Endothelial cell of umbilical vein (primary cell): ENCODE measurements at regions not wholly inside any gene's neighbourhood (a gene's known extent, or its start where the extent isn't known, plus 50 kb on each side); places are given as distances from the start of the nearest gene placed in this dataset.
"Not testable (repeated sequence)": the region's sequence is repeated elsewhere in the genome, so short reads cannot be mapped to it uniquely, and the experiment has no call there.

Experiments
- BruUV-seq: library from RNA; stranded (reverse); fragments of 400-500 nt; replicated peaks from 2 replicates; lab custom pipeline; 2021; lab: Mats Ljungman, UMichigan
- CTCF ChIA-PET: fragments of 300-600, 350-600 bp; sonication (Branson Sonifier 250); formaldehyde crosslinking; loops from one replicate; lab custom pipeline; 2021; ENCODE audit warnings: antibody characterized with exemption, inconsistent platforms; lab: Charles Lee
- POLR2A ChIA-PET: fragments of 300-600, 350-600 bp; sonication (Branson Sonifier 250); formaldehyde crosslinking; loops from one replicate; lab custom pipeline; 2021; ENCODE audit warnings: antibody characterized with exemption, inconsistent platforms; lab: Charles Lee
- DNase-seq: peaks from one replicate; pipeline ENCODE4 v3.0.0-alpha.2; 2011; ENCODE audit warnings: low read depth, low spot score
- FAIRE-seq: peaks from 2 replicates; lab custom pipeline; 2011; peaks lifted over from hg19 to GRCh38; lab: Jason Lieb, UNC
- H2AFZ ChIP-seq: 2 replicates; pipeline ENCODE4 v1.6.0; 2012; ENCODE audit warnings: low read depth, low read length, control low read depth, inconsistent platforms
- H3K27ac ChIP-seq: 2 replicates; pipeline ENCODE4 v1.5.1; 2011; ENCODE audit warnings: low read depth, mild to moderate bottlenecking, control low read depth, low read length, moderate library complexity; ENCODE audit not compliant: insufficient read depth
- H3K27me3 ChIP-seq, 2 experiments: 2 replicates each; pipeline versions ENCODE4 v1.6.0 to v1.6.1; 2011; ENCODE audit warnings: low read length in 2 of 2, mixed read lengths in 1 of 2; ENCODE audit not compliant: control insufficient read depth in 2 of 2, insufficient read depth in 2 of 2
- H3K36me3 ChIP-seq, 2 experiments: 2 replicates in 1 of 2; 3 replicates in 1 of 2; pipeline ENCODE4 v1.5.1; 2011; ENCODE audit warnings: low read length in 2 of 2, mild to moderate bottlenecking in 1 of 2, moderate library complexity in 1 of 2; ENCODE audit not compliant: control insufficient read depth in 2 of 2, insufficient read depth in 2 of 2; ENCODE audit errors: extremely low read depth in 1 of 2
- H3K4me1 ChIP-seq: 3 replicates; pipeline ENCODE4 v1.5.1; 2011; ENCODE audit warnings: mild to moderate bottlenecking, low read length; ENCODE audit not compliant: control insufficient read depth, insufficient read depth; ENCODE audit errors: extremely low read depth
- H3K4me2 ChIP-seq: 2 replicates; pipeline ENCODE4 v1.6.1; 2011; ENCODE audit warnings: low read length, control low read depth, mixed read lengths; ENCODE audit not compliant: insufficient read depth
- H3K4me3 ChIP-seq, 3 experiments: fragments of 200-600 bp in 1 of 3; sonication (generic), shearing (Covaris generic) in 1 of 3; replicated peaks in 1 of 3; 2 replicates each; pipeline ENCODE4 v1.5.1; 2011 to 2016; ENCODE audit warnings: control low read depth in 3 of 3, low read length in 3 of 3, mild to moderate bottlenecking in 2 of 3, inconsistent platforms in 1 of 3, low read depth in 1 of 3, moderate library complexity in 1 of 3; ENCODE audit not compliant: insufficient read depth in 1 of 3
- H3K79me2 ChIP-seq: 2 replicates; pipeline ENCODE4 v1.6.0; 2012; ENCODE audit warnings: low read length, inconsistent platforms; ENCODE audit not compliant: control insufficient read depth, insufficient read depth
- H3K9ac ChIP-seq: replicated peaks from 2 replicates; pipeline ENCODE3; 2011; ENCODE audit warnings: low read length, control low read depth; ENCODE audit not compliant: insufficient read depth; ENCODE audit errors: extremely low read depth
- H3K9me1 ChIP-seq: replicated peaks from 3 replicates; pipeline ENCODE4 v1.6.0; 2011; ENCODE audit warnings: mild to moderate bottlenecking, low read length; ENCODE audit not compliant: control insufficient read depth, insufficient read depth; ENCODE audit errors: extremely low read depth
- H3K9me3 ChIP-seq: replicated peaks from 2 replicates; pipeline ENCODE4 v1.5.1; 2012; ENCODE audit warnings: low read length, inconsistent platforms; ENCODE audit not compliant: control insufficient read depth, insufficient read depth
- H4K20me1 ChIP-seq: replicated peaks from 2 replicates; pipeline ENCODE3; 2011; ENCODE audit warnings: mild to moderate bottlenecking, low read length; ENCODE audit not compliant: control insufficient read depth, insufficient read depth; ENCODE audit errors: extremely low read depth
- dilution Hi-C: fragments of 300-500 bp; cut with MboI; formaldehyde crosslinking; loops from one replicate; pipeline ENCODE4 v1.15.0; 2019; ENCODE audit warnings: low sequenced_read_pairs; ENCODE audit not compliant: extremely low pct_ligation_motif_present
- intact Hi-C: fragments of 100-400 bp; cut with micrococcal nuclease; formaldehyde crosslinking; loops from one replicate; pipeline ENCODE4 v1.10.0; 2022

GRCh38 chr16:16463792-16464191 lies 84.9 kb downstream of the NPIPA7 start:
- CTCF ChIA-PET, H3K9me1 ChIP-seq, FAIRE-seq, H3K79me2 ChIP-seq, H3K36me3 ChIP-seq, H3K9ac ChIP-seq, H3K27ac ChIP-seq, H3K9me3 ChIP-seq, H4K20me1 ChIP-seq, DNase-seq, dilution Hi-C loops, POLR2A ChIA-PET, H2AFZ ChIP-seq, BruUV-seq, H3K4me2 ChIP-seq, H3K27me3 ChIP-seq, H3K4me3 ChIP-seq, H3K4me1 ChIP-seq, intact Hi-C loops: not testable (repeated sequence)

DNA sequence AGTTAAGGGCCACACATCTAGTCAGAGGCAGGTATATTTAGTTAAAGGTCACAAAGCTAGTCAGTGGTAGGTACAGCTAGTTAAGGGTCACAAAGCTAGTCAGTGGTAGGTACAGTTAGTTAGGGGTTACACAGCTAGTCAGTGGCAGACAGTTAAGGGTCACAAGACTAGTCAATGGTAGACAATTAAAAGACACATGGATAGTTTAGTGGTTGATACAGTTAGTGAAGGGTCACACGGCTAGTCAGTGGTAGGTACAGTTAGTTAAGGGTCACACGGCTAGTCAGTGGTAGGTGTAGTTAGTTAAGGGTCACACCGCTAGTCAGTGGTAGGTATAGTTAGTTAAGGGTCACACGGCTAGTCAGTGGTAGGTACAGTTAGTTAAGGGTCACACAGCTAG lies 110.0 kb downstream of the NPIPA7 start:
- FAIRE-seq, dilution Hi-C loops, H3K27me3 ChIP-seq, H3K9me1 ChIP-seq, CTCF ChIA-PET, BruUV-seq, H3K4me3 ChIP-seq, H3K27ac ChIP-seq, H3K4me1 ChIP-seq, intact Hi-C loops, H3K36me3 ChIP-seq, H3K9me3 ChIP-seq, H2AFZ ChIP-seq, H3K4me2 ChIP-seq, H3K9ac ChIP-seq, H4K20me1 ChIP-seq, H3K79me2 ChIP-seq, POLR2A ChIA-PET, DNase-seq: not testable (repeated sequence)

GRCh38 chr16:16489466-16489865 lies 110.5 kb downstream of the NPIPA7 start:
- POLR2A ChIA-PET = not testable (repeated sequence)

DNA sequence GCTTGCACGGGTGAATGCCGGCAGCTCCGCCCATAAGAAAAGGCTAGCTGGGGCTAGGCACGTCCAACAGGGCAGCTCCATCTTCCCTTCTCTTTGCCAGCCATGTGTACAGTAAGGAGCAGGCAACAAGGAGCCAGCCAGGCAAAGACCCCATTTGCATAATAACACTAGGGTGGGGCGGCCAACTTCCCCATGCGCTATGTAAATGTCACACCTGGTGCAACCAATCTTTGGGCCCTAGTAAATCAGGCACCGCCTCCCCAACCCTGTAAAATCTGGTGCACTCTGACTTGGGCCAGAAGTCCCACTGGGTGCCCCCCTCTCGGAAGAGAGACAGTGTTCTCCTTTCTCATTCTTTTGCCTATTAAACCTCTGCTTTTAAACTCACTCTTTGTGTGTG lies 115.2 kb downstream of the NPIPA7 start:
- FAIRE-seq, H3K27me3 ChIP-seq, BruUV-seq, H4K20me1 ChIP-seq, H3K9me1 ChIP-seq, CTCF ChIA-PET, H3K36me3 ChIP-seq, H3K79me2 ChIP-seq, H3K4me3 ChIP-seq, DNase-seq, H3K27ac ChIP-seq, H2AFZ ChIP-seq, H3K9ac ChIP-seq, POLR2A ChIA-PET, H3K4me1 ChIP-seq, dilution Hi-C loops, H3K9me3 ChIP-seq, intact Hi-C loops, H3K4me2 ChIP-seq: not testable (repeated sequence)

More at GRCh38 chr16:16489466-16489865, 110.5 kb downstream of the NPIPA7 start:
- H3K36me3 ChIP-seq, H4K20me1 ChIP-seq, DNase-seq, FAIRE-seq, H3K4me1 ChIP-seq, H3K4me3 ChIP-seq, intact Hi-C loops, H3K9me3 ChIP-seq, H2AFZ ChIP-seq, dilution Hi-C loops, H3K79me2 ChIP-seq, H3K27ac ChIP-seq, H3K27me3 ChIP-seq, BruUV-seq, CTCF ChIA-PET, H3K9me1 ChIP-seq, H3K9ac ChIP-seq, H3K4me2 ChIP-seq: not testable (repeated sequence)
